Left lobe of liver (tissue), 2 donors: ENCODE measurements at regions not wholly inside any gene's neighbourhood (a gene's known extent, or its start where the extent isn't known, plus 50 kb on each side); places are given as distances from the start of the nearest gene placed in this dataset.

Experiments
- ATAC-seq: fragments of 200-7000 bp; cut with Tn5 transposase; one replicate; pipeline ENCODE4 v1.9.1; 2020; ENCODE audit warnings: mild to moderate bottlenecking, moderate library complexity
- DNase-seq: peaks from one replicate; pipeline ENCODE4 v3.0.0-alpha.2; 2020; ENCODE audit warnings: low spot score
- donor health status: DM: no; HTN: no; CAD: no; lungs with moderate emphysema.
- donor health status: DM: no; HTN: yes; CAD: no.

- ATAC-seq (no peak), DNase-seq (no peak)
These were observed 333.6 kb upstream of the IGFBP7 start for GRCh38 chr4:57443787-57444186.

- peak; percentile 90 for ATAC-seq
- DNase-seq: peak; percentile 90
These were observed 333.1 kb upstream of the IGFBP7 start for GRCh38 chr4:57443308-57443707.

GRCh38 chr4:57442831-57443291, 332.7 kb upstream of the IGFBP7 start:
- DNase-seq (peak; percentile 56), ATAC-seq (peak; percentile 91)

- no peak for DNase-seq
- ATAC-seq: no peak
These were observed 332.1 kb upstream of the IGFBP7 start for GRCh38 chr4:57442241-57442640.

GRCh38 chr4:57437649-57438048, 327.5 kb upstream of the IGFBP7 start:
- DNase-seq (no peak), ATAC-seq (no peak)

- ATAC-seq (no peak), DNase-seq (no peak)
These were observed 325.1 kb upstream of the IGFBP7 start for GRCh38 chr4:57435300-57435699.

- ATAC-seq (peak; percentile 23), DNase-seq (no peak)
These were observed 320.5 kb upstream of the IGFBP7 start for GRCh38 chr4:57430726-57431125.

- peak; percentile 68 for DNase-seq
These were observed 316.7 kb upstream of the IGFBP7 start for GRCh38 chr4:57426779-57427395.

GRCh38 chr4:57425610-57426009, 315.4 kb upstream of the IGFBP7 start:
- no peak for DNase-seq
- ATAC-seq: no peak

More at GRCh38 chr4:57426779-57427395, 316.7 kb upstream of the IGFBP7 start:
- ATAC-seq: peak; percentile 100

GRCh38 chr4:57424232-57424897, 314.2 kb upstream of the IGFBP7 start:
- ATAC-seq: no peak

GRCh38 chr4:57418133-57418532, 307.9 kb upstream of the IGFBP7 start:
- no peak for ATAC-seq
- DNase-seq: no peak

More at GRCh38 chr4:57424232-57424897, 314.2 kb upstream of the IGFBP7 start:
- DNase-seq: no peak

- ATAC-seq (no peak), DNase-seq (no peak)
These were observed 302.3 kb upstream of the IGFBP7 start for GRCh38 chr4:57412259-57413054.

- no peak for ATAC-seq
- no peak for DNase-seq
These were observed 300.3 kb upstream of the IGFBP7 start for GRCh38 chr4:57410331-57411052.

- ATAC-seq (no peak), DNase-seq (no peak)
These were observed 295.2 kb upstream of the IGFBP7 start for GRCh38 chr4:57405359-57405758.

GRCh38 chr4:57404483-57404882, 294.3 kb upstream of the IGFBP7 start:
- no peak for ATAC-seq
- no peak for DNase-seq

GRCh38 chr4:57403591-57403990, 293.4 kb upstream of the IGFBP7 start:
- no peak for DNase-seq
- no peak for ATAC-seq

GRCh38 chr4:57401586-57401985, 291.4 kb upstream of the IGFBP7 start:
- DNase-seq: no peak
- no peak for ATAC-seq

- DNase-seq (no peak), ATAC-seq (no peak)
These were observed 268.6 kb upstream of the IGFBP7 start for GRCh38 chr4:57378766-57379165.

- ATAC-seq (no peak), DNase-seq (no peak)
These were observed 264.8 kb upstream of the IGFBP7 start for GRCh38 chr4:57374866-57375595.

- ATAC-seq (no peak), DNase-seq (no peak)
These were observed 263.8 kb upstream of the IGFBP7 start for GRCh38 chr4:57373991-57374390.
